ENCODE measurements at regions not wholly inside any gene's neighbourhood (a gene's known extent, or its start where the extent isn't known, plus 50 kb on each side); places are given as distances from the start of the nearest gene placed in this dataset.

GRCh38 chr11:16612566-16613261 is 125.7 kb upstream of the C11orf58 start:
- TF ChIP-seq FOXM1 (IDR thresholded peaks at IDR 0.05; ENCODE audit: low read depth) (no peak), MAX (IDR thresholded peaks at IDR 0.05; ENCODE audit: low read depth) (no peak), GABPA (IDR thresholded peaks at IDR 0.05; ENCODE audit: low read depth) (no peak), YY1 (IDR thresholded peaks at IDR 0.05; ENCODE audit: low read depth) (no peak), SIN3A (IDR thresholded peaks at IDR 0.05; ENCODE audit: borderline replicate concordance, low read depth, low read length) (no peak), POLR2AphosphoS5 (IDR thresholded peaks at IDR 0.05; ENCODE audit: low read depth, low read length) (no peak), CTCF (IDR thresholded peaks at IDR 0.05) (no peak)

Data from SK-N-SH (cell line).